IMR-90 (cell line): ENCODE measurements at regions not wholly inside any gene's neighbourhood (a gene's known extent, or its start where the extent isn't known, plus 50 kb on each side); places are given as distances from the start of the nearest gene placed in this dataset.

ENCODE experiments used
- ATAC-seq: fragments of 200-7000 bp; cut with Tn5 transposase; 2 replicates; pipeline ENCODE4 v1.9.1; 2020; ENCODE audit warnings: low read depth, mild to moderate bottlenecking, moderate library complexity
- BruUV-seq: library from RNA; stranded (reverse); fragments of 400-500 nt; replicated peaks from 2 replicates; lab custom pipeline; 2021; lab: Mats Ljungman, UMichigan
- CTCF ChIA-PET: fragments of 300-600 bp; formaldehyde crosslinking; extraction: SDS; loops from one replicate; lab custom pipeline; 2021; ENCODE audit warnings: antibody characterized with exemption; lab: Yijun Ruan, JAX
- POLR2A ChIA-PET: fragments of 300-600 bp; sonication (Branson Sonifier 250); formaldehyde crosslinking; loops from one replicate; lab custom pipeline; 2022; ENCODE audit warnings: antibody characterized with exemption; ENCODE audit not compliant: unreplicated experiment; lab: Charles Lee
- DNase-seq: peaks from one replicate; pipeline ENCODE4 v3.0.0; 2013
- H2AFZ ChIP-seq: replicated peaks from 2 replicates; pipeline ENCODE3; 2013; ENCODE audit warnings: low read length, mild to moderate bottlenecking; ENCODE audit not compliant: poor library complexity
- H2AK5ac ChIP-seq: 2 replicates; pipeline ENCODE4 v1.6.1; 2013; ENCODE audit warnings: low read depth, low read length, inconsistent platforms
- H2AK9ac ChIP-seq: replicated peaks from 2 replicates; pipeline ENCODE3; 2013; ENCODE audit warnings: mild to moderate bottlenecking, low read depth, low read length, moderate library complexity; ENCODE audit not compliant: poor library complexity
- H2BK120ac ChIP-seq: 2 replicates; pipeline ENCODE4 v1.6.1; 2013; ENCODE audit warnings: low read depth, low read length, inconsistent platforms
- H2BK15ac ChIP-seq: 3 replicates; pipeline ENCODE4 v1.6.1; 2013; ENCODE audit warnings: low read depth, low read length, inconsistent platforms
- H2BK20ac ChIP-seq: 2 replicates; pipeline ENCODE4 v1.6.1; 2013; ENCODE audit warnings: low read depth, mild to moderate bottlenecking, inconsistent platforms, low read length, moderate library complexity
- H2BK5ac ChIP-seq: 2 replicates; pipeline ENCODE4 v1.6.1; 2013; ENCODE audit warnings: mild to moderate bottlenecking, low read depth, low read length, inconsistent platforms; ENCODE audit not compliant: poor library complexity, severe bottlenecking
- H3K14ac ChIP-seq: replicated peaks from 2 replicates; pipeline ENCODE4 v1.6.1; 2013; ENCODE audit warnings: low read depth, low read length, inconsistent platforms
- H3K18ac ChIP-seq: 2 replicates; pipeline ENCODE4 v1.6.1; 2013; ENCODE audit warnings: low read depth, low read length, control low read depth
- H3K23ac ChIP-seq: 2 replicates; pipeline ENCODE4 v1.6.1; 2013; ENCODE audit warnings: low read depth, low read length, inconsistent platforms
- H3K27ac ChIP-seq: 2 replicates; pipeline ENCODE4 v1.5.1; 2013; ENCODE audit warnings: mild to moderate bottlenecking, control low read depth, low read length; ENCODE audit not compliant: insufficient read depth
- H3K27me3 ChIP-seq: 2 replicates; pipeline ENCODE4 v1.6.1; 2013; ENCODE audit warnings: low read length; ENCODE audit not compliant: control insufficient read depth, insufficient read depth
- H3K36me3 ChIP-seq: 2 replicates; pipeline ENCODE4 v1.6.1; 2013; ENCODE audit warnings: low read length, mixed read lengths; ENCODE audit not compliant: control insufficient read depth, insufficient read depth
- H3K4ac ChIP-seq: 2 replicates; pipeline ENCODE4 v1.6.1; 2013; ENCODE audit warnings: low read depth, low read length, inconsistent platforms
- H3K4me1 ChIP-seq: 2 replicates; pipeline ENCODE4 v1.6.1; 2013; ENCODE audit warnings: low read length, mixed read lengths; ENCODE audit not compliant: control insufficient read depth, insufficient read depth
- H3K4me2 ChIP-seq: 2 replicates; pipeline ENCODE4 v1.6.1; 2013; ENCODE audit warnings: low read depth, mild to moderate bottlenecking, control low read depth, low read length, moderate library complexity
- H3K4me3 ChIP-seq: 2 replicates; pipeline ENCODE4 v1.5.1; 2013; ENCODE audit warnings: low read depth, mild to moderate bottlenecking, control low read depth, low read length, moderate library complexity; ENCODE audit not compliant: insufficient read depth
- H3K56ac ChIP-seq: 2 replicates; pipeline ENCODE4 v1.6.1; 2013; ENCODE audit warnings: low read length, inconsistent platforms; ENCODE audit not compliant: insufficient read depth; ENCODE audit errors: extremely low read depth
- H3K79me1 ChIP-seq, 2 experiments: 2 replicates each; pipeline ENCODE4 v1.6.1; 2013; ENCODE audit warnings: low read length in 2 of 2, inconsistent platforms in 1 of 2, low read depth in 1 of 2
- H3K9ac ChIP-seq: 2 replicates; pipeline ENCODE4 v1.6.1; 2013; ENCODE audit warnings: low read depth, low read length, control low read depth
- H3K9me1 ChIP-seq: 2 replicates; pipeline ENCODE4 v1.6.1; 2013; ENCODE audit warnings: low read length, inconsistent platforms; ENCODE audit not compliant: insufficient read depth
- H3K9me3 ChIP-seq: 2 replicates; pipeline ENCODE4 v1.6.1; 2013; ENCODE audit warnings: low read length; ENCODE audit not compliant: control insufficient read depth, insufficient read depth
- H4K20me1 ChIP-seq: 2 replicates; pipeline ENCODE4 v1.6.1; 2013; ENCODE audit warnings: low read length, inconsistent platforms; ENCODE audit not compliant: insufficient read depth
- H4K5ac ChIP-seq: 2 replicates; pipeline ENCODE4 v1.6.1; 2013; ENCODE audit warnings: mild to moderate bottlenecking, low read depth, low read length, control low read depth
- H4K8ac ChIP-seq, 2 experiments: 2 replicates each; pipeline ENCODE4 v1.6.1; 2013; ENCODE audit warnings: low read depth in 2 of 2, low read length in 2 of 2, control low read depth in 1 of 2, inconsistent platforms in 1 of 2
- H4K91ac ChIP-seq: 2 replicates; pipeline ENCODE4 v1.6.1; 2013; ENCODE audit warnings: low read depth, low read length, inconsistent platforms; ENCODE audit not compliant: insufficient read depth
- CEBPB ChIP-seq: IDR thresholded peaks from 2 replicates; pipeline ENCODE4 v1.6.1; 2012; ENCODE audit warnings: low read depth, low read length, improper control_type of control experiment
- FOS ChIP-seq: fragments of 150-350 bp; IDR thresholded peaks from 2 replicates; pipeline ENCODE4 v1.6.1; 2016; ENCODE audit warnings: low read depth, low read length
- MAFK ChIP-seq: IDR thresholded peaks from 2 replicates; pipeline ENCODE4 v1.6.1; 2012; ENCODE audit warnings: low read depth, low read length, improper control_type of control experiment
- MAZ ChIP-seq: IDR thresholded peaks from 2 replicates; pipeline ENCODE4 v1.6.1; 2012; ENCODE audit warnings: low read depth, mild to moderate bottlenecking, low read length, improper control_type of control experiment, moderate library complexity, borderline replicate concordance
- MXI1 ChIP-seq: IDR thresholded peaks from 2 replicates; pipeline ENCODE4 v1.6.1; 2012; ENCODE audit warnings: low read depth, mild to moderate bottlenecking, low read length, moderate library complexity, borderline replicate concordance
- NFE2L2 ChIP-seq: fragments of 150-350 bp; IDR thresholded peaks from 2 replicates; pipeline ENCODE4 v1.6.1; 2016; ENCODE audit warnings: low read depth, mild to moderate bottlenecking, low read length
- POLR2A ChIP-seq: IDR thresholded peaks from 2 replicates; pipeline ENCODE4 v1.6.1; 2012; ENCODE audit warnings: mild to moderate bottlenecking, low read depth, low read length
- RAD21 ChIP-seq: IDR thresholded peaks from 2 replicates; pipeline ENCODE4 v1.6.1; 2012; ENCODE audit warnings: low read length, improper control_type of control experiment
- RCOR1 ChIP-seq: IDR thresholded peaks from 2 replicates; pipeline ENCODE4 v1.6.1; 2012; ENCODE audit warnings: mild to moderate bottlenecking, low read length, improper control_type of control experiment; ENCODE audit not compliant: insufficient replicate concordance
- RFX5 ChIP-seq: IDR thresholded peaks from 2 replicates; pipeline ENCODE4 v1.8.0; 2012; ENCODE audit warnings: low read depth, mild to moderate bottlenecking, low read length, moderate library complexity
- SMC3 ChIP-seq: fragments of 150-350 bp; IDR thresholded peaks from 2 replicates; pipeline ENCODE4 v1.6.1; 2016; ENCODE audit warnings: low read depth, mild to moderate bottlenecking, antibody characterized with exemption, low read length, moderate library complexity
- WGBS, 2 experiments: methylation state at CpG; one replicate each; pipeline versions ENCODE4 v1.1.5 to v1.1.7; 2013; ENCODE audit warnings: missing lambda C conversion rate in 2 of 2; ENCODE audit not compliant: insufficient read length in 1 of 2; ENCODE audit errors: extremely low coverage in 2 of 2; 5-methylcytosine and 5-hydroxymethylcytosine counted together
- dilution Hi-C: fragments of 300-500 bp; cut with HindIII; formaldehyde crosslinking; loops from one replicate; pipeline ENCODE4 v1.14.3; 2018; ENCODE audit warnings: low sequenced_read_pairs; ENCODE audit not compliant: unreplicated experiment
- in situ Hi-C: fragments of 300-500 bp; cut with MboI; formaldehyde crosslinking; loops from 3 replicates; pipeline ENCODE4 v1.14.3; 2019; ENCODE audit warnings: low sequenced_read_pairs, inconsistent platforms, mixed read lengths
- intact Hi-C: fragments of 100-400 bp; cut with micrococcal nuclease; formaldehyde crosslinking; loops from 2 replicates; pipeline ENCODE4 v1.10.0; 2022
- TF ChIP-seq, protein P1 (sequence below): fragments of 150-350 bp; IDR thresholded peaks from 2 replicates; pipeline ENCODE4 v1.6.1; 2017; ENCODE audit warnings: mild to moderate bottlenecking, antibody characterized with exemption, low read length, low read depth
- TF ChIP-seq, protein P2 (sequence below): conservative IDR thresholded peaks from 2 replicates; pipeline ENCODE4 v1.5.1; 2012; ENCODE audit warnings: mild to moderate bottlenecking, low read depth, low read length, improper control_type of control experiment

DNA sequence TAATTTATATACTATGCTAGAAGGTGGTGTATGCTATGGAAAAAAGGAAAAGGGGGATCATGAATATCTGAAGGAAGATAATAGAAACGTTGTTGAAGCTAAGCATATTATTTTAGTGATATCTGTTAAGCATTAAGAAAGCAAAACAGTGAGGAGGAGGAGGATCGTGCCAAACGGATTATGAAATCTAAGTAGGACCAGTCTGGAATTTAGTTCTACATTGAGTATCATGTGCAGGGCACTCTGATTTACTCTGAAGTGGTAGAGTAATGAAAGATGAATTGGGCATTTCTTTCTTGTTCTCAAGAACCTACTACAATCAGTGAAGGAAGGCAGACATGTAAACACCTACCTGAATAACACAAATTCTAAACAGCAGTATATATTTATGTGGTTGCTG lies 195.3 kb downstream of the CYB561 start:
- H3K9me1 ChIP-seq, result 0 out of 2 replicates have a peak, but pooled peaks cover 3% of the 10 kb centered on the region
- H4K91ac ChIP-seq, result no peak overlapping the region
- H2BK120ac ChIP-seq, result no peak overlapping the region
- peaks cover 10% of the 10 kb centered on the region; the same call in 1 of the 2 replicates for H4K20me1 ChIP-seq
- H3K4ac ChIP-seq, result no peak overlapping the region
- BruUV-seq, result no TSS peak
- H3K4me3 ChIP-seq, result no peak overlapping the region
- H3K4me1 ChIP-seq, result no peaks in the 10 kb centered on the region; the same call in 1 of the 2 replicates
- CTCF ChIA-PET, result no interaction called here
- no peak overlapping the region for H2AFZ ChIP-seq
- intact Hi-C loops, result no loop called here
- no peaks in the 10 kb centered on the region for H3K9me3 ChIP-seq
- no peak for DNase-seq
- no peak overlapping the region for H3K23ac ChIP-seq
- H3K56ac ChIP-seq, result no peak overlapping the region
- no peak for ATAC-seq
- H3K27ac ChIP-seq, result no peak overlapping the region
- H4K8ac ChIP-seq, result no peak overlapping the region
- H3K14ac ChIP-seq, result no peak overlapping the region
- H3K18ac ChIP-seq, result no peak overlapping the region
- peaks cover 4 to 24% of the 10 kb centered on the region in 2 experiments for H3K79me1 ChIP-seq
- no peak overlapping the region for H2AK5ac ChIP-seq
- WGBS, 2 experiments, result 36% methylated on average over 1 of the region's 3 CpGs; no CpG with 5 or more reads in 1 of the 2 experiments
- H3K4me2 ChIP-seq, result no peak overlapping the region
- H2BK5ac ChIP-seq, result no peak overlapping the region
- H3K9ac ChIP-seq, result no peak overlapping the region
- no peaks in the 10 kb centered on the region for H3K36me3 ChIP-seq
- TF ChIP-seq MAFK, result no peak
- TF ChIP-seq CEBPB, result no peak
- no peak for TF ChIP-seq POLR2A
- TF ChIP-seq SMC3, result no peak
- no peak for TF ChIP-seq NFE2L2
- TF ChIP-seq, protein P1, sequence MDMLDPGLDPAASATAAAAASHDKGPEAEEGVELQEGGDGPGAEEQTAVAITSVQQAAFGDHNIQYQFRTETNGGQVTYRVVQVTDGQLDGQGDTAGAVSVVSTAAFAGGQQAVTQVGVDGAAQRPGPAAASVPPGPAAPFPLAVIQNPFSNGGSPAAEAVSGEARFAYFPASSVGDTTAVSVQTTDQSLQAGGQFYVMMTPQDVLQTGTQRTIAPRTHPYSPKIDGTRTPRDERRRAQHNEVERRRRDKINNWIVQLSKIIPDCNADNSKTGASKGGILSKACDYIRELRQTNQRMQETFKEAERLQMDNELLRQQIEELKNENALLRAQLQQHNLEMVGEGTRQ, result no peak
- TF ChIP-seq MXI1, result no peak
- TF ChIP-seq, protein P2, sequence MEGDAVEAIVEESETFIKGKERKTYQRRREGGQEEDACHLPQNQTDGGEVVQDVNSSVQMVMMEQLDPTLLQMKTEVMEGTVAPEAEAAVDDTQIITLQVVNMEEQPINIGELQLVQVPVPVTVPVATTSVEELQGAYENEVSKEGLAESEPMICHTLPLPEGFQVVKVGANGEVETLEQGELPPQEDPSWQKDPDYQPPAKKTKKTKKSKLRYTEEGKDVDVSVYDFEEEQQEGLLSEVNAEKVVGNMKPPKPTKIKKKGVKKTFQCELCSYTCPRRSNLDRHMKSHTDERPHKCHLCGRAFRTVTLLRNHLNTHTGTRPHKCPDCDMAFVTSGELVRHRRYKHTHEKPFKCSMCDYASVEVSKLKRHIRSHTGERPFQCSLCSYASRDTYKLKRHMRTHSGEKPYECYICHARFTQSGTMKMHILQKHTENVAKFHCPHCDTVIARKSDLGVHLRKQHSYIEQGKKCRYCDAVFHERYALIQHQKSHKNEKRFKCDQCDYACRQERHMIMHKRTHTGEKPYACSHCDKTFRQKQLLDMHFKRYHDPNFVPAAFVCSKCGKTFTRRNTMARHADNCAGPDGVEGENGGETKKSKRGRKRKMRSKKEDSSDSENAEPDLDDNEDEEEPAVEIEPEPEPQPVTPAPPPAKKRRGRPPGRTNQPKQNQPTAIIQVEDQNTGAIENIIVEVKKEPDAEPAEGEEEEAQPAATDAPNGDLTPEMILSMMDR, result no peak
- TF ChIP-seq FOS, result no peak
- no peak for TF ChIP-seq RFX5
- no peak for TF ChIP-seq RAD21
- TF ChIP-seq RCOR1, result no peak
- TF ChIP-seq MAZ, result no peak
- POLR2A ChIA-PET, result no interaction called here
- dilution Hi-C loops, result no loop called here
- H2BK15ac ChIP-seq, result no peak overlapping the region
- in situ Hi-C loops, result no loop called here
- no peak overlapping the region for H2BK20ac ChIP-seq
- H2AK9ac ChIP-seq, result no peak overlapping the region
- H4K5ac ChIP-seq, result no peak overlapping the region
- no peaks in the 10 kb centered on the region for H3K27me3 ChIP-seq
